Adrenal gland (tissue), 5 donors: ENCODE measurements at regions not wholly inside any gene's neighbourhood (a gene's known extent, or its start where the extent isn't known, plus 50 kb on each side); places are given as distances from the start of the nearest gene placed in this dataset.

Source experiments
- POLR2A ChIP-seq, 2 donors: fragments of 450-650 bp; IDR thresholded peaks; one replicate each; pipeline ENCODE4 v1.6.1; 2017; ENCODE audit warnings: antibody characterized with exemption in 2 of 2, mild to moderate bottlenecking in 2 of 2, moderate library complexity in 1 of 2
- TF ChIP-seq, protein P1 (sequence below), 6 experiments: fragments of 450-650 bp in 4 of 6; fragments of 200-600 bp in 2 of 6; sonication (generic) in 1 of 6; IDR thresholded peaks; 1 replicate in 5 of 6; 2 replicates in 1 of 6; pipeline versions ENCODE4 v1.5.1 to v1.8.0; 2016 to 2021; ENCODE audit warnings: antibody characterized with exemption in 6 of 6, mild to moderate bottlenecking in 2 of 6, moderate library complexity in 1 of 6
- donor health status: DM: no; HTN: no; CAD: no.

DNA sequence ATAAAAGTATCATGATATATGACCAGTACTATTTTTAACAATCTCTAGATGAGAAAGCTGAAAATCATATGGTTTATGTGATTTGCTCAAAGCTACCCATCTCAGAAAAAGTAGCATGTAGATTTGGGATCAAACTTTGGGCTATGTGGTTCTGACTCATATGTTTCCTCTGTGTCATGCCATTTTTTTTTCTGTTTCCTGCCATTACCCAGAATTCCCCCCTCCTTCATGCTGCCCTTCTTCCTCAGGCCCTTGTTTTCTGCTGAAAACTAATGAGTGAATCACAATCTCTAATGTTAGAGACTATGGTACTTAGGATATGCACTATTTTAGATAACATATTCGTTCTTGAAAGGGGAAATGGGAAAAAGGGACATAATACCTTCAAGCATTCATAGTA is 80.7 kb downstream of the JRKL start:
- no peak for TF ChIP-seq POLR2A (IDR thresholded peaks at IDR 0.05)
- TF ChIP-seq, protein P1, sequence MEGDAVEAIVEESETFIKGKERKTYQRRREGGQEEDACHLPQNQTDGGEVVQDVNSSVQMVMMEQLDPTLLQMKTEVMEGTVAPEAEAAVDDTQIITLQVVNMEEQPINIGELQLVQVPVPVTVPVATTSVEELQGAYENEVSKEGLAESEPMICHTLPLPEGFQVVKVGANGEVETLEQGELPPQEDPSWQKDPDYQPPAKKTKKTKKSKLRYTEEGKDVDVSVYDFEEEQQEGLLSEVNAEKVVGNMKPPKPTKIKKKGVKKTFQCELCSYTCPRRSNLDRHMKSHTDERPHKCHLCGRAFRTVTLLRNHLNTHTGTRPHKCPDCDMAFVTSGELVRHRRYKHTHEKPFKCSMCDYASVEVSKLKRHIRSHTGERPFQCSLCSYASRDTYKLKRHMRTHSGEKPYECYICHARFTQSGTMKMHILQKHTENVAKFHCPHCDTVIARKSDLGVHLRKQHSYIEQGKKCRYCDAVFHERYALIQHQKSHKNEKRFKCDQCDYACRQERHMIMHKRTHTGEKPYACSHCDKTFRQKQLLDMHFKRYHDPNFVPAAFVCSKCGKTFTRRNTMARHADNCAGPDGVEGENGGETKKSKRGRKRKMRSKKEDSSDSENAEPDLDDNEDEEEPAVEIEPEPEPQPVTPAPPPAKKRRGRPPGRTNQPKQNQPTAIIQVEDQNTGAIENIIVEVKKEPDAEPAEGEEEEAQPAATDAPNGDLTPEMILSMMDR (IDR thresholded peaks at IDR 0.05): no peak
